Epidermal melanocyte (primary cell): ENCODE measurements at regions not wholly inside any gene's neighbourhood (a gene's known extent, or its start where the extent isn't known, plus 50 kb on each side); places are given as distances from the start of the nearest gene placed in this dataset.

Source experiments
- DNase-seq: peaks from one replicate; pipeline ENCODE4 v3.0.0; 2011; ENCODE audit warnings: low spot score; ENCODE audit not compliant: insufficient read length

- DNase-seq, result no peak
Measured at GRCh38 chr10:62625484-62625883, 179.0 kb upstream of the ADO start.

GRCh38 chr10:62626079-62626478 is 178.4 kb upstream of the ADO start:
- no peak for DNase-seq

GRCh38 chr10:62626817-62627216 is 177.7 kb upstream of the ADO start:
- no peak for DNase-seq

- no peak for DNase-seq
Measured at GRCh38 chr10:62627983-62628382, 176.5 kb upstream of the ADO start.

- DNase-seq, result no peak
Measured at GRCh38 chr10:62631241-62631640, 173.3 kb upstream of the ADO start.

GRCh38 chr10:62632071-62632809 is 172.3 kb upstream of the ADO start:
- no peak for DNase-seq

- no peak for DNase-seq
Measured at GRCh38 chr10:62633976-62634375, 170.5 kb upstream of the ADO start.

GRCh38 chr10:62634576-62634975 is 169.9 kb upstream of the ADO start:
- DNase-seq, result no peak

GRCh38 chr10:62635127-62635526 is 169.4 kb upstream of the ADO start:
- DNase-seq, result no peak

- no peak for DNase-seq
Measured at GRCh38 chr10:62636825-62637248, 167.7 kb upstream of the ADO start.

GRCh38 chr10:62637249-62638061 is 167.1 kb upstream of the ADO start:
- DNase-seq, result no peak

- no peak for DNase-seq
Measured at GRCh38 chr10:62638062-62638477, 166.4 kb upstream of the ADO start.

- DNase-seq, result no peak
Measured at GRCh38 chr10:62639144-62639543, 165.4 kb upstream of the ADO start.

GRCh38 chr10:62640411-62640810 is 164.1 kb upstream of the ADO start:
- no peak for DNase-seq

- DNase-seq, result no peak
Measured at GRCh38 chr10:62643606-62644587, 160.6 kb upstream of the ADO start.

GRCh38 chr10:62647375-62648092 is 157.0 kb upstream of the ADO start:
- DNase-seq, result no peak

GRCh38 chr10:62648921-62649320 is 155.6 kb upstream of the ADO start:
- DNase-seq, result no peak

GRCh38 chr10:62650411-62650810 is 154.1 kb upstream of the ADO start:
- DNase-seq, result no peak

GRCh38 chr10:62651341-62651740 is 153.2 kb upstream of the ADO start:
- DNase-seq, result no peak

GRCh38 chr10:62652114-62652513 is 152.4 kb upstream of the ADO start:
- DNase-seq, result no peak

- no peak for DNase-seq
Measured at GRCh38 chr10:62652564-62652963, 152.0 kb upstream of the ADO start.
